ENCODE measurements at regions not wholly inside any gene's neighbourhood (a gene's known extent, or its start where the extent isn't known, plus 50 kb on each side); places are given as distances from the start of the nearest gene placed in this dataset.

DNA sequence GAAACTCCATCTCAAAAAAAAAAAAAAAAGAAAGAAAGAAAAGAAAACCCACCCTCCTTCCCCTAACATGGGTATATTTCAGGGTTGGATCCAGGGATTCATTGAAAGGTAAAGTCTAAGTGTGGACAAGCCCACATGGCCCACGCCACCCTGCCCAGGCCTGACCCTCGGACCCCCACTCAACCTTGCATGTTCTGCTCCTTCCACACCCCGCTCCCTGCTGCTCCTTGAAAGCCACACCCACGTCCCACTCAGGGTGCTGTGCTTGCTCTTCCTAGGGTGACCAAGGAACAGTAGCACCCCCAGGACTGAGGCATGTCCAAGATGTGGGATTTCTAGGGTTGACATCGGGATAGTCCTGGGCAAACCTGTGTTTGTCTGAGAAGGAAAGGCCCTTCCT lies 172.7 kb upstream of the MYCN start:
- Histone ChIP-seq H3F3A (ENCODE audit: insufficient read depth, low read length) (no peaks in the 10 kb centered on the region), H3K27ac (ENCODE audit: low read length) (no peak overlapping the region), H3K9ac (ENCODE audit: low read length) (no peak overlapping the region), H4K20me1 (ENCODE audit: insufficient read depth, low read length) (no peaks in the 10 kb centered on the region), H3K79me2 (ENCODE audit: low read length) (no peaks in the 10 kb centered on the region), H3K4me2 (ENCODE audit: low read depth, low read length) (no peak overlapping the region), H3K9me3 (replicated peaks; ENCODE audit: insufficient read depth, low read length) (no peaks in the 10 kb centered on the region), H3K36me3 (replicated peaks; ENCODE audit: insufficient read depth, low read length) (no peaks in the 10 kb centered on the region), H3K4me3 (ENCODE audit: low read length) (no peak overlapping the region), H3K4me1 (ENCODE audit: low read length) (no peaks in the 10 kb centered on the region), H3K9me2 (replicated peaks; ENCODE audit: insufficient read depth, low read length) (no peaks in the 10 kb centered on the region), H3K27me3 (replicated peaks; ENCODE audit: insufficient read depth, low read length) (no peaks in the 10 kb centered on the region), H2AFZ (ENCODE audit: low read length) (no peak overlapping the region)
- no peak for DNase-seq
- TF ChIP-seq, protein P1, sequence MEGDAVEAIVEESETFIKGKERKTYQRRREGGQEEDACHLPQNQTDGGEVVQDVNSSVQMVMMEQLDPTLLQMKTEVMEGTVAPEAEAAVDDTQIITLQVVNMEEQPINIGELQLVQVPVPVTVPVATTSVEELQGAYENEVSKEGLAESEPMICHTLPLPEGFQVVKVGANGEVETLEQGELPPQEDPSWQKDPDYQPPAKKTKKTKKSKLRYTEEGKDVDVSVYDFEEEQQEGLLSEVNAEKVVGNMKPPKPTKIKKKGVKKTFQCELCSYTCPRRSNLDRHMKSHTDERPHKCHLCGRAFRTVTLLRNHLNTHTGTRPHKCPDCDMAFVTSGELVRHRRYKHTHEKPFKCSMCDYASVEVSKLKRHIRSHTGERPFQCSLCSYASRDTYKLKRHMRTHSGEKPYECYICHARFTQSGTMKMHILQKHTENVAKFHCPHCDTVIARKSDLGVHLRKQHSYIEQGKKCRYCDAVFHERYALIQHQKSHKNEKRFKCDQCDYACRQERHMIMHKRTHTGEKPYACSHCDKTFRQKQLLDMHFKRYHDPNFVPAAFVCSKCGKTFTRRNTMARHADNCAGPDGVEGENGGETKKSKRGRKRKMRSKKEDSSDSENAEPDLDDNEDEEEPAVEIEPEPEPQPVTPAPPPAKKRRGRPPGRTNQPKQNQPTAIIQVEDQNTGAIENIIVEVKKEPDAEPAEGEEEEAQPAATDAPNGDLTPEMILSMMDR (IDR thresholded peaks at IDR 0.05; ENCODE audit: low read length): no peak
- TF ChIP-seq EZH2 (optimal IDR thresholded peaks at IDR 0.05; ENCODE audit: low read depth, low read length) (no peak), EZH2phosphoT487 (IDR thresholded peaks at IDR 0.05; ENCODE audit: low read length) (no peak)

DNA sequence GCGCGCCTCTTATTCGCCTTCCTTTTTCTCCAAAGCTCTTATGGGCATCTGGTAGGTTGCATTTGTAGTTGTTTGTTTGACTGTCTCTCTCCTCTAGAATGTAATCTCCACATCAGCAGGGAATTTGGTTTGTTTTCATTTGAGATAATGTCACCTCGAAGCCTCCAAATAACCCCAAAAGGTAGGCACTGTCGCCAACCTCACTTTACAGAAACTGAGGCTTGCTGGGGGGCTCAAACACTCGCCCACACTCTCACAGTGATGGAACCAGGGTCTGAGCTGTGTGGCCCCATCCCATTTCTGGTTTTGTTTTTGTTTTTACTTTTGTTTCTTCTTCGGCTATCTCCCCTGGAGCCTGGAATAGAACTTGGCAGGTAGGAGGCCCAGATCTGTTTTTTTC lies 172.2 kb upstream of the MYCN start:
- Histone ChIP-seq H3F3A (ENCODE audit: insufficient read depth, low read length) (no peaks in the 10 kb centered on the region), H3K9me2 (replicated peaks; ENCODE audit: insufficient read depth, low read length) (no peaks in the 10 kb centered on the region), H3K4me1 (ENCODE audit: low read length) (no peaks in the 10 kb centered on the region), H3K9ac (ENCODE audit: low read length) (no peak overlapping the region), H3K27ac (ENCODE audit: low read length) (no peak overlapping the region), H3K4me2 (ENCODE audit: low read depth, low read length) (no peak overlapping the region), H3K27me3 (replicated peaks; ENCODE audit: insufficient read depth, low read length) (no peaks in the 10 kb centered on the region), H3K9me3 (replicated peaks; ENCODE audit: insufficient read depth, low read length) (no peaks in the 10 kb centered on the region), H4K20me1 (ENCODE audit: insufficient read depth, low read length) (no peaks in the 10 kb centered on the region), H3K4me3 (ENCODE audit: low read length) (no peak overlapping the region), H3K36me3 (replicated peaks; ENCODE audit: insufficient read depth, low read length) (no peaks in the 10 kb centered on the region), H3K79me2 (ENCODE audit: low read length) (no peaks in the 10 kb centered on the region), H2AFZ (ENCODE audit: low read length) (no peak overlapping the region)
- no peak for DNase-seq
- TF ChIP-seq EZH2 (optimal IDR thresholded peaks at IDR 0.05; ENCODE audit: low read depth, low read length) (no peak), EZH2phosphoT487 (IDR thresholded peaks at IDR 0.05; ENCODE audit: low read length) (no peak)
- TF ChIP-seq, protein P1 (IDR thresholded peaks at IDR 0.05; ENCODE audit: low read length): no peak

- DNase-seq: no peak
- Histone ChIP-seq H3K27me3 (replicated peaks; ENCODE audit: insufficient read depth, low read length) (no peaks in the 10 kb centered on the region), H3K79me2 (ENCODE audit: low read length) (no peaks in the 10 kb centered on the region), H3F3A (ENCODE audit: insufficient read depth, low read length) (no peaks in the 10 kb centered on the region), H3K36me3 (replicated peaks; ENCODE audit: insufficient read depth, low read length) (no peaks in the 10 kb centered on the region), H3K9me3 (replicated peaks; ENCODE audit: insufficient read depth, low read length) (no peaks in the 10 kb centered on the region), H3K4me2 (ENCODE audit: low read depth, low read length) (no peak overlapping the region), H4K20me1 (ENCODE audit: insufficient read depth, low read length) (no peaks in the 10 kb centered on the region), H3K27ac (ENCODE audit: low read length) (no peak overlapping the region), H3K4me1 (ENCODE audit: low read length) (no peaks in the 10 kb centered on the region), H2AFZ (ENCODE audit: low read length) (no peak overlapping the region), H3K4me3 (ENCODE audit: low read length) (no peak overlapping the region), H3K9me2 (replicated peaks; ENCODE audit: insufficient read depth, low read length) (no peaks in the 10 kb centered on the region), H3K9ac (ENCODE audit: low read length) (no peak overlapping the region)
- TF ChIP-seq, protein P1 (IDR thresholded peaks at IDR 0.05; ENCODE audit: low read length): no peak
- TF ChIP-seq EZH2 (optimal IDR thresholded peaks at IDR 0.05; ENCODE audit: low read depth, low read length): no peak
- no peak for TF ChIP-seq EZH2phosphoT487 (IDR thresholded peaks at IDR 0.05; ENCODE audit: low read length)
Observed at GRCh38 chr2:15768615-15769014, 171.7 kb upstream of the MYCN start.
